B cell (primary cell): ENCODE measurements at regions not wholly inside any gene's neighbourhood (a gene's known extent, or its start where the extent isn't known, plus 50 kb on each side); places are given as distances from the start of the nearest gene placed in this dataset.

ENCODE experiments used
- EZH2 ChIP-seq: IDR thresholded peaks from 2 replicates; pipeline ENCODE4 v1.6.1; 2012; ENCODE audit warnings: borderline replicate concordance, low read depth, mild to moderate bottlenecking, moderate library complexity, low read length; ENCODE audit not compliant: insufficient read depth, poor library complexity, severe bottlenecking
- TF ChIP-seq, protein P1 (sequence below): fragments of 200-600 bp; IDR thresholded peaks from one replicate; pipeline ENCODE4 v1.8.0; 2022; ENCODE audit warnings: antibody characterized with exemption, mild to moderate bottlenecking

DNA sequence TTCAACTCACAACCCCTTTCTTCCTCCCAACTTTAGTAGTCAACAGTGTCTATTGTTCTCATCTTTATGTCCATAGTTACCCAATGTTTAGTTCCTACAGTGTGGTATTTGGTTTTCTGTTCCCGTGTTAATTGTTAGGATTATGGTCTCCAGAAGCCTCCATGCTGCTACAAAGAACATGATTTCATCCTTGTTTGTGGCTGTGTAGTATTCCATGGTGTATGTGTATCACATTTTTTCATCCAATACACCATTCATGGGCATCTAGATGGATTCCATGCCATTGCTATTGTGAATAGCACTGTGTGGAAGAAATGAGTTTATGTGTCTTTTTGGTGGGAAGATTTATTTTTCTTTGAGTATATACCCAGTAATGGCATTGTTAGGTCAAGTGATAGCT lies 420.3 kb downstream of the XYLT1 start:
- TF ChIP-seq, protein P1, sequence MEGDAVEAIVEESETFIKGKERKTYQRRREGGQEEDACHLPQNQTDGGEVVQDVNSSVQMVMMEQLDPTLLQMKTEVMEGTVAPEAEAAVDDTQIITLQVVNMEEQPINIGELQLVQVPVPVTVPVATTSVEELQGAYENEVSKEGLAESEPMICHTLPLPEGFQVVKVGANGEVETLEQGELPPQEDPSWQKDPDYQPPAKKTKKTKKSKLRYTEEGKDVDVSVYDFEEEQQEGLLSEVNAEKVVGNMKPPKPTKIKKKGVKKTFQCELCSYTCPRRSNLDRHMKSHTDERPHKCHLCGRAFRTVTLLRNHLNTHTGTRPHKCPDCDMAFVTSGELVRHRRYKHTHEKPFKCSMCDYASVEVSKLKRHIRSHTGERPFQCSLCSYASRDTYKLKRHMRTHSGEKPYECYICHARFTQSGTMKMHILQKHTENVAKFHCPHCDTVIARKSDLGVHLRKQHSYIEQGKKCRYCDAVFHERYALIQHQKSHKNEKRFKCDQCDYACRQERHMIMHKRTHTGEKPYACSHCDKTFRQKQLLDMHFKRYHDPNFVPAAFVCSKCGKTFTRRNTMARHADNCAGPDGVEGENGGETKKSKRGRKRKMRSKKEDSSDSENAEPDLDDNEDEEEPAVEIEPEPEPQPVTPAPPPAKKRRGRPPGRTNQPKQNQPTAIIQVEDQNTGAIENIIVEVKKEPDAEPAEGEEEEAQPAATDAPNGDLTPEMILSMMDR: no peak
- no peak for TF ChIP-seq EZH2
